ENCODE measurements at regions not wholly inside any gene's neighbourhood (a gene's known extent, or its start where the extent isn't known, plus 50 kb on each side); places are given as distances from the start of the nearest gene placed in this dataset.

DNA sequence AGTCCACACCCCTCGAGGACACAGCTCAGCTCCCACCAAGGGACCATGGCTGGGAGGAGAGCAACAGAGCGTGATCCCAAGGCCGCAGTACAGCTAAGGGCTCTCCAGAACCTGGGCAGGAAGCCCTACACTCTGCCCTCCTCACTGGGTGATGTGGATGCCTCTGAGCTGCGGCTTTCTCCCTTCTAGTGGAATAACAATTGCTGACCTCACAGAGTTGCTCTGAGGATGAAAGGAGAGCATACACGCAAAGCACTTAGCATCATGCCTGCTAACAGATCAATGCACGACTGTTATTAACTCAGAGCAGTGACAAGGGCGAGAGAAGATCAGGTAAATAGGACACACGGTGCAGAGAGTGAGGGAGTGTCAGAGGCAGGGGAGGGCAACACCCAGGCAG, 74.2 kb downstream of the ZFP36L2 start:
- BruUV-seq (replicated peaks): no TSS peak
- H3K36me3 ChIP-seq (ENCODE audit: control insufficient read depth, insufficient read depth, low read length): no peaks in the 10 kb centered on the region
- in situ Hi-C loops (cut with HindIII; ENCODE audit: low pct_unique_long_range_greater_than_20kb, low sequenced_read_pairs): no loop called here
- H3K27me3 ChIP-seq (ENCODE audit: control insufficient read depth, insufficient read depth, low read length): no peaks in the 10 kb centered on the region
- intact Hi-C loops (cut with micrococcal nuclease; ENCODE audit: unreplicated experiment): no loop called here
- H3K4me1 ChIP-seq (ENCODE audit: control insufficient read depth, insufficient read depth, low read length): no peaks in the 10 kb centered on the region
- H3K9me3 ChIP-seq (ENCODE audit: control insufficient read depth, insufficient read depth, low read depth, low read length): no peaks in the 10 kb centered on the region
- no peak overlapping the region for H3K4me3 ChIP-seq (ENCODE audit: low read depth in 2 of 2, low read length in 2 of 2)
- CTCF ChIA-PET: no interaction called here
- POLR2A ChIA-PET: no interaction called here
- ATAC-seq (0 out of 2 replicates have a peak, but pooled peaks have one; percentile 25), DNase-seq (ENCODE audit: low read depth, low spot score) (no peak)
- H3K27ac ChIP-seq (ENCODE audit: low read length): no peak overlapping the region
- TF ChIP-seq, protein P1, sequence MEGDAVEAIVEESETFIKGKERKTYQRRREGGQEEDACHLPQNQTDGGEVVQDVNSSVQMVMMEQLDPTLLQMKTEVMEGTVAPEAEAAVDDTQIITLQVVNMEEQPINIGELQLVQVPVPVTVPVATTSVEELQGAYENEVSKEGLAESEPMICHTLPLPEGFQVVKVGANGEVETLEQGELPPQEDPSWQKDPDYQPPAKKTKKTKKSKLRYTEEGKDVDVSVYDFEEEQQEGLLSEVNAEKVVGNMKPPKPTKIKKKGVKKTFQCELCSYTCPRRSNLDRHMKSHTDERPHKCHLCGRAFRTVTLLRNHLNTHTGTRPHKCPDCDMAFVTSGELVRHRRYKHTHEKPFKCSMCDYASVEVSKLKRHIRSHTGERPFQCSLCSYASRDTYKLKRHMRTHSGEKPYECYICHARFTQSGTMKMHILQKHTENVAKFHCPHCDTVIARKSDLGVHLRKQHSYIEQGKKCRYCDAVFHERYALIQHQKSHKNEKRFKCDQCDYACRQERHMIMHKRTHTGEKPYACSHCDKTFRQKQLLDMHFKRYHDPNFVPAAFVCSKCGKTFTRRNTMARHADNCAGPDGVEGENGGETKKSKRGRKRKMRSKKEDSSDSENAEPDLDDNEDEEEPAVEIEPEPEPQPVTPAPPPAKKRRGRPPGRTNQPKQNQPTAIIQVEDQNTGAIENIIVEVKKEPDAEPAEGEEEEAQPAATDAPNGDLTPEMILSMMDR (IDR thresholded peaks at IDR 0.05): no peak

DNA sequence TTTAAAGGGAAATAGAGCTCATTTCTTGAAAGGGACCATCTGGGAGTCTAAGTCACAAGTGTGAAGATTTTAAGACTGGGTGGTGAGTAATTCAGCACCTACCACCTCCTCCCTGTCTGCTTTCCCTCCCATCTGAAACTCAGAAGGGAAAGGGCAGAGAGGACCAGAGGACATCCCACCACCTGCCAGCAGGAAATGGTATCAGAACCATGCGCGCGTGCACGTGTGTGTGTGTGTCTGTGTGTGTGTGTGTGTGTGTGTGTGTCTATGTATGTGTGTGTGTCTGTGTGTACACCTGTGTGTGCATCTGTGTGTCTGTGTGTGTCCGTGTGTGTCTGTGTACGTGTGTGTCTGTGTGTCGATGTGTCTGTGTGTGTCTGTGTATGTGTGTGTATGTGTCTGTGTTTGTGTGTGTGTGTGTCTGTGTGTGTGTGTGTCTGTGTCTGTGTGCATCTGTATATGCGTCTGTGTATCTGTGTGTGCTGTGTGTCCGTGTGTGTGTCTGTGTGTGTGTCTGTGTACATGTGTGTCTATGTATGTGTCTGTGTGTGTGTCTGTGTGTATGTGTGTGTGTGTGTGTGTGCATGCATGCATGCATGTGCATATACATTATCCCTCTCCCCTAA, 76.8 kb downstream of the ZFP36L2 start:
- no peaks in the 10 kb centered on the region for H3K27me3 ChIP-seq (ENCODE audit: control insufficient read depth, insufficient read depth, low read length)
- no peaks in the 10 kb centered on the region for H3K9me3 ChIP-seq (ENCODE audit: control insufficient read depth, insufficient read depth, low read depth, low read length)
- DNase-seq (ENCODE audit: low read depth, low spot score) (no peak), ATAC-seq (no peak)
- BruUV-seq (replicated peaks): no TSS peak
- in situ Hi-C loops (cut with HindIII; ENCODE audit: low pct_unique_long_range_greater_than_20kb, low sequenced_read_pairs) (no loop called here), intact Hi-C loops (cut with micrococcal nuclease; ENCODE audit: unreplicated experiment) (no loop called here)
- no peak overlapping the region for H3K4me3 ChIP-seq (ENCODE audit: low read depth in 2 of 2, low read length in 2 of 2)
- H3K4me1 ChIP-seq (ENCODE audit: control insufficient read depth, insufficient read depth, low read length): no peaks in the 10 kb centered on the region
- POLR2A ChIA-PET: no interaction called here
- no peak overlapping the region for H3K27ac ChIP-seq (ENCODE audit: low read length)
- no peak for TF ChIP-seq POLR2AphosphoS5 (IDR thresholded peaks at IDR 0.05; ENCODE audit: low read depth, low read length)
- TF ChIP-seq, protein P2, sequence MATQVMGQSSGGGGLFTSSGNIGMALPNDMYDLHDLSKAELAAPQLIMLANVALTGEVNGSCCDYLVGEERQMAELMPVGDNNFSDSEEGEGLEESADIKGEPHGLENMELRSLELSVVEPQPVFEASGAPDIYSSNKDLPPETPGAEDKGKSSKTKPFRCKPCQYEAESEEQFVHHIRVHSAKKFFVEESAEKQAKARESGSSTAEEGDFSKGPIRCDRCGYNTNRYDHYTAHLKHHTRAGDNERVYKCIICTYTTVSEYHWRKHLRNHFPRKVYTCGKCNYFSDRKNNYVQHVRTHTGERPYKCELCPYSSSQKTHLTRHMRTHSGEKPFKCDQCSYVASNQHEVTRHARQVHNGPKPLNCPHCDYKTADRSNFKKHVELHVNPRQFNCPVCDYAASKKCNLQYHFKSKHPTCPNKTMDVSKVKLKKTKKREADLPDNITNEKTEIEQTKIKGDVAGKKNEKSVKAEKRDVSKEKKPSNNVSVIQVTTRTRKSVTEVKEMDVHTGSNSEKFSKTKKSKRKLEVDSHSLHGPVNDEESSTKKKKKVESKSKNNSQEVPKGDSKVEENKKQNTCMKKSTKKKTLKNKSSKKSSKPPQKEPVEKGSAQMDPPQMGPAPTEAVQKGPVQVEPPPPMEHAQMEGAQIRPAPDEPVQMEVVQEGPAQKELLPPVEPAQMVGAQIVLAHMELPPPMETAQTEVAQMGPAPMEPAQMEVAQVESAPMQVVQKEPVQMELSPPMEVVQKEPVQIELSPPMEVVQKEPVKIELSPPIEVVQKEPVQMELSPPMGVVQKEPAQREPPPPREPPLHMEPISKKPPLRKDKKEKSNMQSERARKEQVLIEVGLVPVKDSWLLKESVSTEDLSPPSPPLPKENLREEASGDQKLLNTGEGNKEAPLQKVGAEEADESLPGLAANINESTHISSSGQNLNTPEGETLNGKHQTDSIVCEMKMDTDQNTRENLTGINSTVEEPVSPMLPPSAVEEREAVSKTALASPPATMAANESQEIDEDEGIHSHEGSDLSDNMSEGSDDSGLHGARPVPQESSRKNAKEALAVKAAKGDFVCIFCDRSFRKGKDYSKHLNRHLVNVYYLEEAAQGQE (IDR thresholded peaks at IDR 0.05; ENCODE audit: insufficient read depth in 1 of 2, low read depth in 2 of 2, low read length in 1 of 2): no peak
- no peak for TF ChIP-seq SIN3A (IDR thresholded peaks at IDR 0.05; ENCODE audit: borderline replicate concordance, insufficient read depth, low read depth, low read length)
- TF ChIP-seq TCF7L2 (IDR thresholded peaks at IDR 0.05; ENCODE audit: low read depth, low read length): no peak
- TF ChIP-seq, protein P1 (IDR thresholded peaks at IDR 0.05): no peak
- no peaks in the 10 kb centered on the region for H3K36me3 ChIP-seq (ENCODE audit: control insufficient read depth, insufficient read depth, low read length)
- CTCF ChIA-PET: no interaction called here

Data from Panc1 (cell line).